AG04449 (cell line): ENCODE measurements at regions not wholly inside any gene's neighbourhood (a gene's known extent, or its start where the extent isn't known, plus 50 kb on each side); places are given as distances from the start of the nearest gene placed in this dataset.

Experiments used
- CTCF ChIA-PET: fragments of 350-600 bp; formaldehyde crosslinking; extraction: SDS; loops from one replicate; lab custom pipeline; 2021; ENCODE audit warnings: antibody characterized with exemption; lab: Yijun Ruan, JAX
- POLR2A ChIA-PET: fragments of 400-600, 350-600 bp; formaldehyde crosslinking; extraction: SDS; loops from one replicate; lab custom pipeline; 2020; ENCODE audit warnings: antibody characterized with exemption, inconsistent platforms; lab: Yijun Ruan, JAX
- DNase-seq: peaks from one replicate; pipeline ENCODE4 v3.0.0-alpha.2; 2010; ENCODE audit warnings: low read depth, low spot score
- H3K4me3 ChIP-seq: 2 replicates; pipeline ENCODE4 v1.5.1; 2011; ENCODE audit warnings: low read depth, mild to moderate bottlenecking, control low read depth, low read length
- TF ChIP-seq, protein P1 (sequence below): IDR thresholded peaks from one replicate; pipeline ENCODE4 v1.5.1; 2011; ENCODE audit warnings: mild to moderate bottlenecking, moderate library complexity, low read length, control low read depth, inconsistent platforms; ENCODE audit not compliant: insufficient read depth; ENCODE audit errors: missing control alignments

DNA sequence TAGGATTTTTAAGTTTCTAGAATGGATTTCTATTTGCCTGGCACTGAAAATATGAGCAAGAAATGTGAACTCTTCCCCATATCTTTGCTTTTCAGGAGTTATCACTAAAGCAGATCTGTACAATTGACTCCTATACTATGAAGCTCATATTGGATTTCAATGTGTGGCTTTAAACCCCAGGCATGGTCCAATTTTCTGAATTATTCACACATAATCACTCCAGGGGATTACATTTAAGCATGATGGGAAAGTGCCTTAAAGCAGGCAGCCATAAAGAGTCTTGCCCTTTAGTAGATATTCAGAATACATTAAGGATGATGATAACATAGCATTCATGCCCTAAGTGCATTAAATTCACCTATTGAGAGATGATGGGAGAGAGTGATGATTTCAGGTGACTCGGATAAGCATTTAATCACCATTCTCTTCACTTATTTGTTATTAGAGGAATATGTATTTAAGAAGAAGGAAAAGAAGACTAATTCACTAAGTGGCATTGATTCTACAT is 331.8 kb upstream of the ROBO1 start:
- TF ChIP-seq, protein P1, sequence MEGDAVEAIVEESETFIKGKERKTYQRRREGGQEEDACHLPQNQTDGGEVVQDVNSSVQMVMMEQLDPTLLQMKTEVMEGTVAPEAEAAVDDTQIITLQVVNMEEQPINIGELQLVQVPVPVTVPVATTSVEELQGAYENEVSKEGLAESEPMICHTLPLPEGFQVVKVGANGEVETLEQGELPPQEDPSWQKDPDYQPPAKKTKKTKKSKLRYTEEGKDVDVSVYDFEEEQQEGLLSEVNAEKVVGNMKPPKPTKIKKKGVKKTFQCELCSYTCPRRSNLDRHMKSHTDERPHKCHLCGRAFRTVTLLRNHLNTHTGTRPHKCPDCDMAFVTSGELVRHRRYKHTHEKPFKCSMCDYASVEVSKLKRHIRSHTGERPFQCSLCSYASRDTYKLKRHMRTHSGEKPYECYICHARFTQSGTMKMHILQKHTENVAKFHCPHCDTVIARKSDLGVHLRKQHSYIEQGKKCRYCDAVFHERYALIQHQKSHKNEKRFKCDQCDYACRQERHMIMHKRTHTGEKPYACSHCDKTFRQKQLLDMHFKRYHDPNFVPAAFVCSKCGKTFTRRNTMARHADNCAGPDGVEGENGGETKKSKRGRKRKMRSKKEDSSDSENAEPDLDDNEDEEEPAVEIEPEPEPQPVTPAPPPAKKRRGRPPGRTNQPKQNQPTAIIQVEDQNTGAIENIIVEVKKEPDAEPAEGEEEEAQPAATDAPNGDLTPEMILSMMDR = no peak
- ChIA-PET CTCF (no interaction called here), POLR2A (no interaction called here)
- no peak overlapping the region for H3K4me3 ChIP-seq
- DNase-seq = no peak

DNA sequence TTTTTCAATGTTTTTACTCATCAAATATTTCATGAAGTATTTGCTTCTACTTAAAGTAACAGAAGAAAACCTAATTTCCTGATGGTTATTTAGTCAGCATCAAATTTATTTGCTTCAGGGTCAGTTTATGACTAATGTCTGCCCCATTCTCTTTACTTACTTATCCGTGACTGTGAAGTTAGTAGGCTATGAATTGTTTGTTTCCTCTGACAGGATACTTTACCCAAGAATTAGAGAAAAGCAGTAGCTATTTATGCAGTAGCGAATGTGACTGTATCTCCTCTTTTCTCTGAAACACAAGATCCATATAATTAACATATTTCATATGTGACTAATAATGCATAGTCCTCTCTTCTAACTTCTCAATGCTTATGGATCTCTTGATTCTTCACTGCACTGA is 329.9 kb upstream of the ROBO1 start:
- ChIA-PET CTCF (no interaction called here), POLR2A (no interaction called here)
- no peak for DNase-seq
- no peak overlapping the region for H3K4me3 ChIP-seq
- TF ChIP-seq, protein P1 = no peak

DNA sequence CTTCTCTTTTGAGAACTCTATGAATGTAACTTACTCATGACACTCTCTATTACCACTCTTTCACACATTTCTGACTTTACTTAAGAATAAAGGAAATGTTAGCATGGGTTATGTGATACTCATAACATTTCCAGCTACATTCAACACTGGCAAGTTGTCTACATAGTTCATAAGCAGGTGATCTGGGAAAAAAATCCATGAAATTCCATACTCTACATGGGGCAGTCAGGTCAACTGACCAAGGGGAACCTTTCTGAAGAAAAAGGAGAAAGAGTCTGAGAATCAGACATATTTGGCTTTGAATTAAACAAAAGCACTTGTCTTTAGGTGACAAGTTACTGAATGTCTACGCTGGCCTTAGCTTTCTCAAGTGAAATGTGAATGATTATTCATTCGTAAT is 329.1 kb upstream of the ROBO1 start:
- ChIA-PET CTCF (no interaction called here), POLR2A (no interaction called here)
- H3K4me3 ChIP-seq = no peak overlapping the region
- DNase-seq = no peak
- TF ChIP-seq, protein P1 = no peak

DNA sequence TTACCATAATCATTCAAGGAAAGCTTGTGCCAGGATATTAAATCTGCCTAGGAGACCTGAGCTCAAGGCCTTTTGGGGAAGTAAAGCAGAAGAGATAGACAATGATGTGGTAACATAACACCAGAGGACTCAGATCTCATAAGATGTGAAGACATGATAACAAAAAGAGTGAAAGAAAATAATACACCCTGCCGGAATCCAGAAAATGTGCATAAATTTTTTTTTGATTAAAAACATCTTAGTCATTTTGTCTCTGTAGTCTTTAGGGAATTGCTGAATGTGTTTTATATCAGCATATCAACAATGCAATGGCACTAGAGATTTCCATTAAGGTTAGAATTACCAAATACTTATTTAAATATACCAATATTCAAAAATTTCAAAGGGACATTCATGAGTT is 326.8 kb upstream of the ROBO1 start:
- DNase-seq = no peak
- ChIA-PET POLR2A (no interaction called here), CTCF (no interaction called here)
- no peak overlapping the region for H3K4me3 ChIP-seq
- TF ChIP-seq, protein P1 = no peak

DNA sequence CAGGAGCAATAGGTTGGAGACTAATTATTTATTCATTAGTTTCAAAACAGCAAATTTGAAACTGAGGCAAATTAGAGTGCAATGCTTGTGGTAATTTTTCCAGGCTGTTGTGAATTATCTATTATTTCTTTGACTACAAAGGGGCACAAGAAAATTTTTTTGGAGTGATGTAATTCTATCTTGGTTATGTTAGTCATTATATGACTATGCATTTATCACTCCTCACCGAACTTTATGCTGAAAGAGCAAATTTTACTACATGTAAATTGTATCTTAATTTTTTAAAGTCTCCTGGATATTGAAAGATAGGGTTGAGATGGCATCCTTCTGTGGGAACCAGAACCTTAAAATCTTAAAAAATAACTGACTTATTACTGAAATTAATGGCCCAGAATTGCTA is 320.0 kb upstream of the ROBO1 start:
- H3K4me3 ChIP-seq = no peak overlapping the region
- ChIA-PET CTCF (no interaction called here), POLR2A (no interaction called here)
- DNase-seq = no peak
- TF ChIP-seq, protein P1 = no peak

DNA sequence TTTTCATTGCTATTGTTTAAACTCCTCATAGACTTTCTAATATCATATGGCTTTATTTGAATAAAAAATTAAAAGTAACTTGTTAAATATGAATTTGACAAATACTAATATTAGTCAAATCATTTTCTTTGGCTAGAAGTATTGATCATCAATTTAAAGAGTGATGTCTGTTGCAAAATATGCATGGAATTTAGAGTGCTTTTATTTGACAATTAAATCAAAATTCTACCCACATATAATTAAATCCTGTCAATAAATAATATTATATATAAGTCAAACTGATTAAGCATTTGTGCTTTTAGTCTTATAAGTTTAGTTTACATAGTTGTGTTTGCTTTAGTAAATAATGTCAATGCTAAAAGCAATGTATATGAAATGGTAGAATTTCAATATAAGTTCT is 318.6 kb upstream of the ROBO1 start:
- CTCF ChIA-PET = no interaction called here
- TF ChIP-seq, protein P1 = no peak
- POLR2A ChIA-PET = no interaction called here
- no peak for DNase-seq
- H3K4me3 ChIP-seq = no peak overlapping the region
